Cardiac septum (tissue), 1 donor: ENCODE measurements at regions not wholly inside any gene's neighbourhood (a gene's known extent, or its start where the extent isn't known, plus 50 kb on each side); places are given as distances from the start of the nearest gene placed in this dataset.
"Not testable (repeated sequence)": the region's sequence is repeated elsewhere in the genome, so short reads cannot be mapped to it uniquely, and the experiment has no call there.

Source experiments
- DNase-seq: peaks from one replicate; pipeline ENCODE4 v3.0.0-alpha.2; 2020; ENCODE audit warnings: low spot score
- intact Hi-C: fragments of 100-400 bp; cut with DNase I; formaldehyde crosslinking; loops from one replicate; pipeline ENCODE4 v1.14.0; 2022
- donor health status: DM: no; HTN: no; CAD: no.

GRCh38 chr3:25181096-25181495 lies 247.0 kb upstream of the RARB start:
- DNase-seq, result no peak
- intact Hi-C loops, result no loop called here

DNA sequence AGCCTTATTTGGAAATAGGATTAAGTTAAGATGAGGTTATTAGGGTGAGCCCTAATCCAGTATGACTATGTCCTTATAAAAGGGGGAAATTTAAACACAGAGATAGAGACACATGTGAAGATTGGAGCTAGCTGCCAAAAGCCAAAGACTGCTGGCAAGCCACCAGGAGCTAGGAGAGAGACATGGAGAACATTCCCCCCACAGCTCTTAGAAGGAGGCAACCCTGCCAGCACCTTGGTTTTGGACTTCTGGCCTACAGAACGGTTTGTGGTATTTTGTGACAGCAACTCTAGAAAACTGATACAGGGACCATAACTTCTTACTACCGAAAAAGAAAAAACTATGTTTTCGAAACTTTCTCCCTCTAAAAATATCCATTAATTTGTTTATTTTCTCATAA lies 245.3 kb upstream of the RARB start:
- DNase-seq, result no peak
- intact Hi-C loops, result no loop called here

- no peak for DNase-seq
- intact Hi-C loops, result no loop called here
Measured at GRCh38 chr3:25184641-25185250, 243.3 kb upstream of the RARB start.

DNA sequence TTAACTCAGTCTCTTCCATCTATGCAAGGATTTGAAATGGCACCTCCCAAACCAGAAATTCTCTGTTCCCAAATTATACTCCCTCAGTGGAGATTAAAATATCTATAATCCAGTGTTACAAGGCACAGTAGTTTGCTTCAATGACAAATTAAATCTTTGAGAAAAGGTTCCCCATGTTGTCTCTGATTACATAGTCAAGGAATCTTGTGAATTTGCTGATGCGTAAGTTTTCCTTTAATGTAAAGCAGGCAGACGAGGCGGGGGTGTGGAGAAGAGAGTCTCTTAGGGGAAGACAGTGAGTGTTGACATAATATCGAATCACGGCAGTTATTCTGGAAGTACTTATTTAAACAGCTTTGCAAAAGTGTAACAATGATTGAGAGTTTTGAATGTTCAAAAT lies 236.4 kb upstream of the RARB start:
- intact Hi-C loops, result no loop called here
- DNase-seq, result no peak

- DNase-seq, result not testable (repeated sequence)
Measured at GRCh38 chr3:25199567-25199966, 228.5 kb upstream of the RARB start.

DNA sequence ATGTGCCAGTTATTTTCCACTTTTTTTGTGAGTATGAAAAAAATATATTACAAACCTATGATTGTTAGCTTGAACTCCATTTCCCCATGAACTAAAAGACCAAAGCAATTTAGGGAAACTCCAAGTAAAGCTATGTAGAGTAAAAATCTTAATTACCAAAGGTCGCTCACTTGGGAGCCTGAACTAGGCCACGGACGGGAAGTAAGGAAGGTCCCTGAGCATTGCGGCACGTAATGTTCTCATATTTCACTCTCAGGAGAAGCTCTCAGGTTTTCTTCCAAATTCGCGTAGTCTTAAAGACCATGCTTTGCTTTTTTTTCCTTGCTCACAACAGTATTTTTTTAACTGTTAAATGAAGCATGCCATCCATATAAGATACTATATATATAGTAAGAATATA lies 215.3 kb upstream of the RARB start:
- intact Hi-C loops, result no loop called here
- no peak for DNase-seq

More at GRCh38 chr3:25199567-25199966, 228.5 kb upstream of the RARB start:
- intact Hi-C loops, result not testable (repeated sequence)

GRCh38 chr3:25214034-25214433 lies 214.0 kb upstream of the RARB start:
- DNase-seq, result no peak
- intact Hi-C loops, result no loop called here

- DNase-seq, result no peak
- intact Hi-C loops, result no loop called here
Measured at GRCh38 chr3:25218362-25218761, 209.7 kb upstream of the RARB start.

- intact Hi-C loops, result no loop called here
- no peak for DNase-seq
Measured at GRCh38 chr3:25226747-25227146, 201.3 kb upstream of the RARB start.

DNA sequence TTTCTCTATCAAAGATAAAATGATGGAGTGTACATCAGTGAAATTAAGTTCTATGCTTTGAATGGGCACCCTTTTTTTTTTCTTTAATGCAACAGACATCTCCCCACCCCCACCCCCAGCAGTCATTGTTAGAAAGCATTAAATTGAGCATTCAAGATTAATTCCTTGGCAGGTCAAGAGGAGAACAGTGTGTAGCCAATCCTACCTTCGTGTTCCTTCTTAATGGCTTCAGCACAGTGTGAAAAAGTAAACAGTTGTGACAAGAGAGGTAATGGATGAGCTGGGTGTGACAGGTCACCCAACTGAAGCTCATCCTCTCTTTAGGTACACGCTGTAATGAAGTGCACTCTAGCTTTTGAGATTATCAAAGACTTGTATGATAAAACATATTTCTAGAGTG lies 198.5 kb upstream of the RARB start:
- intact Hi-C loops, result no loop called here
- no peak for DNase-seq

DNA sequence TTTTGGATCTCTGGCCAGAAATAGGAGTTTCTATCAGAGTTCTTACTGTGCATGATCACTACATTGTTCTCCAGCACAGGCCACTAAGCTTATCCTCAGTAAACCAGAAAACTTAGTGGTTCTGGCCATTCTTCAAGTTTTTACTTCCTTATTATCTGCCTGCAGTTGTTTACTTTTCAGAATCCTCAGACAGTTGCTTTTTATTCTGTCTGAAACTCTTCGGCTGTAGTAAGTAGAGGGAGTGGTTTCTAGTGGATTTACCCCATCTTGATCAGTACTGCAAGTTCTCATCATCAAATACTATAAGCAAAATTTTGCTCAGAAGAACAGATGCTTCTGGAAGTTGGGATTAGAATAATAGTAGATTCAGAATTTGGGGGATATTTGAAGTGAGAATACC lies 193.0 kb upstream of the RARB start:
- intact Hi-C loops, result no loop called here
- DNase-seq, result no peak

GRCh38 chr3:25235466-25235865 lies 192.6 kb upstream of the RARB start:
- no peak for DNase-seq
- intact Hi-C loops, result no loop called here

DNA sequence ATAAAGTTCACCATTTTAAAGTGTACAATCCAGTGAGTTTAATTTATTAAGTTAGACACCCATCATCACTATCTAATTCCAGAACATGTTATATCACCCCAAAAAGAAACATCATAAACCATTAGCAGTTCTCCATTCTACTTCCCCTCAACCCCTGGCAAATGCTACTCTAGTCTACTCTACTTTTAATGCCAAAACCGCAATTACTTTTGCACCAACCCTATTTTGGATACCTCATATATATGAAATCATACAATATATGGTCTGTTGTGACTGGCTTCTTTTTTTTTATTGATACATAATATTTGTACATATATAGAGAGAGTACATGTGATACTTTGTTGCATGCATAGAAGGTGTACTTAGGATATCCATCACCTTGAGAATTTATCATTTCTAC lies 190.5 kb upstream of the RARB start:
- no peak for DNase-seq

GRCh38 chr3:25239042-25239441 lies 189.0 kb upstream of the RARB start:
- intact Hi-C loops, result no loop called here
- no peak for DNase-seq

More for the DNA sequence above, 190.5 kb upstream of the RARB start:
- intact Hi-C loops, result no loop called here

- intact Hi-C loops, result no loop called here
- DNase-seq, result no peak
Measured at GRCh38 chr3:25246913-25247312, 181.2 kb upstream of the RARB start.

GRCh38 chr3:25252291-25252690 lies 175.8 kb upstream of the RARB start:
- intact Hi-C loops, result no loop called here
- DNase-seq, result no peak

GRCh38 chr3:25257026-25257425 lies 171.0 kb upstream of the RARB start:
- no peak for DNase-seq
- intact Hi-C loops, result no loop called here

DNA sequence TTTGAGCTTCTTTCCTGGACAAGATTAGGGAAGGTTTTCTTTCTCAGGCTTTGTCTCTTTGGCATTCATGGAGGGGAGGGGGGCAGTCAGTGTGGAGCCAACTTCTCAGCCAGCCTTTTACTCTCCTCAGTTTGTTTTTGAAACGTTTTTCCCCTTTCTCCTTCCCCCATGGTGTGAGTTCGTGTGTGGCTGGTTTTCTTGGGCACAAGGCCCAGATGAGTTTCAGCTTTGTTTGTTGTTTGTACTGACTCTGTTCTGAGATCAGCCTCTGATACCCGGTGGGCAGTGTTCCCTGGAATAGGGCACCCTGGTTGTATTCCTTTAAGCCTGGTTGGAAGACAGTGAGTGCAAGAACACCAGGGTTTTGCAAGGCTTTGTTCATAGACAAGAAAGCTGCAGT lies 168.2 kb upstream of the RARB start:
- DNase-seq, result no peak
- intact Hi-C loops, result no loop called here

- no peak for DNase-seq
- intact Hi-C loops, result no loop called here
Measured at GRCh38 chr3:25262322-25262721, 165.7 kb upstream of the RARB start.

DNA sequence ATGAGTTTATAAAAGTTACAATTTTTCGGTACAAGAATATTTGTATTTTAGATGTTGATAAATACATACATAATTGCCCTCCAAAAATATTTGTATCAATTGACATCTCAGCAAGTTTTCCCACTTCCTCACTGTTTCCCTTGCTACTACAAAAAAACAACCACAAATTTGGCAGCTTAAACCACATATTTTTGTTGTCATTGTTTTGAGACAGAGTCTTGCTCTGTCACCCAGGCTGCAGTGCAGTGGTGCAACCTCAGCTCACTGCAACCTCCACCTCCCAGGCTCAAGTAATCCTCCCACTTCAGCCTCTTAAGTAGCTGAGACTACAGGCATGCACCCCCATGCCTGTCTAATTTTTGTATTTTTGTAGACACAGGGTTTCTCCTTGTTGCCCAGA lies 162.8 kb upstream of the RARB start:
- DNase-seq, result no peak
- intact Hi-C loops, result no loop called here

GRCh38 chr3:25266677-25267076 lies 161.4 kb upstream of the RARB start:
- no peak for DNase-seq
- intact Hi-C loops, result no loop called here

DNA sequence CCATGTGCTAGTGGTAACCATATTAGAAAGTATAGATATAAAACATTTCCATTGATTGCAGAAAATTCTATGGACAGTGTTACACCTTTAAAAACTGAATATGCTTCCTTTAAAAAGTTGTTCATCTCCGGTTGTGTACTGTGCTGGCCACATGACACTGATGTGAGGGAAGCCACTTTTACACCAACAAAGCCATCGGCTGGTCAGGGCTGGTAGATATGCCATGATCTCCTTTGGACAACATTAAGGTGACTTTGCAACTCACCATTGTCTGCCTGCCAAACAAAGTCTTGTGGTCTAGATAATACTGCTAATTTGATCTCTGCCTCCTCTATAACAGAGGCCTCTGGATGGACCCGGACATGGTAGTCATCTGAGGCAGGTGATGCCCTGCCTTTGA lies 156.0 kb upstream of the RARB start:
- intact Hi-C loops, result no loop called here

More for the DNA sequence above, 156.0 kb upstream of the RARB start:
- no peak for DNase-seq
